ENCODE measurements at regions not wholly inside any gene's neighbourhood (a gene's known extent, or its start where the extent isn't known, plus 50 kb on each side); places are given as distances from the start of the nearest gene placed in this dataset.
"Not testable (repeated sequence)": the region's sequence is repeated elsewhere in the genome, so short reads cannot be mapped to it uniquely, and the experiment has no call there.

DNA sequence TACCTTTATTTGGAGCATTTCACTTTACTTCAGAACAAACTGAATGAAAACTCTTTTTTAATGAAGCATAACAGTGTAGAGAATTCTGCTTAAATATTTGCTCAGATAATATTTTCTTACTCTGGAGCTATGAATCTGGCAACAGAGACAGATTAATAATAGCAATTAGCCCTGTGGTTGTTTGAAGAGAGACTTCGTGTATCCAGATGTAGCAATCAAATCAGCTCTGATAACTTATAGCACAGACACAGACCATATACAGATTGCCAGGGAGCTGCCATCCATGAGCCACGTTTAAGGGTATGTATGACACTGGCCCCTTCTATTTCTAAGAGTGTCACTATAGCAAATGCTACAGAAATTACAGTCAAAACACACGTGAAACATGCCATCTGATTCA, 146.6 kb downstream of the EXOC5 start:
- no peaks in the 10 kb centered on the region for H3K36me3 Mint-ChIP-seq (ENCODE audit: insufficient read depth in 1 of 3, low read depth in 3 of 3)
- H3K23me2 ChIP-seq (ENCODE audit: insufficient read length, low read depth, low read length, poor library complexity, severe bottlenecking) = no peaks in the 10 kb centered on the region
- no peak overlapping the region for H3K4ac ChIP-seq (ENCODE audit: low read depth, low read length)
- no peak overlapping the region for H3K27ac ChIP-seq (ENCODE audit: insufficient read length, low read depth, low read length)
- H2BK5ac ChIP-seq (ENCODE audit: insufficient read length, low read length) = no peak overlapping the region
- H2AFZ ChIP-seq (ENCODE audit: low read length) = no peak overlapping the region
- TF ChIP-seq, protein P1, sequence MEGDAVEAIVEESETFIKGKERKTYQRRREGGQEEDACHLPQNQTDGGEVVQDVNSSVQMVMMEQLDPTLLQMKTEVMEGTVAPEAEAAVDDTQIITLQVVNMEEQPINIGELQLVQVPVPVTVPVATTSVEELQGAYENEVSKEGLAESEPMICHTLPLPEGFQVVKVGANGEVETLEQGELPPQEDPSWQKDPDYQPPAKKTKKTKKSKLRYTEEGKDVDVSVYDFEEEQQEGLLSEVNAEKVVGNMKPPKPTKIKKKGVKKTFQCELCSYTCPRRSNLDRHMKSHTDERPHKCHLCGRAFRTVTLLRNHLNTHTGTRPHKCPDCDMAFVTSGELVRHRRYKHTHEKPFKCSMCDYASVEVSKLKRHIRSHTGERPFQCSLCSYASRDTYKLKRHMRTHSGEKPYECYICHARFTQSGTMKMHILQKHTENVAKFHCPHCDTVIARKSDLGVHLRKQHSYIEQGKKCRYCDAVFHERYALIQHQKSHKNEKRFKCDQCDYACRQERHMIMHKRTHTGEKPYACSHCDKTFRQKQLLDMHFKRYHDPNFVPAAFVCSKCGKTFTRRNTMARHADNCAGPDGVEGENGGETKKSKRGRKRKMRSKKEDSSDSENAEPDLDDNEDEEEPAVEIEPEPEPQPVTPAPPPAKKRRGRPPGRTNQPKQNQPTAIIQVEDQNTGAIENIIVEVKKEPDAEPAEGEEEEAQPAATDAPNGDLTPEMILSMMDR (conservative IDR thresholded peaks at IDR 0.05) = no peak
- H3K9me3 Mint-ChIP-seq = no peaks in the 10 kb centered on the region
- no peak overlapping the region for H3K14ac ChIP-seq (ENCODE audit: insufficient read depth, low read length)
- no peak overlapping the region for H3K18ac ChIP-seq (ENCODE audit: insufficient read length, low read depth, low read length)
- no peak overlapping the region for H3K23ac ChIP-seq (ENCODE audit: insufficient read length, low read depth, low read length)
- H3K4me1 ChIP-seq (ENCODE audit: insufficient read depth, low read length) = peaks cover 2% of the 10 kb centered on the region; the same call in 1 of the 2 replicates
- peaks cover 0 to 3% of the 10 kb centered on the region in 2 experiments; a peak in 2 of 4 replicates for H3K4me1 Mint-ChIP-seq
- no peak overlapping the region for H3T11ph ChIP-seq (ENCODE audit: low read length)
- H3K79me1 ChIP-seq (ENCODE audit: insufficient read depth, low read depth, low read length, poor library complexity, severe bottlenecking) = no peaks in the 10 kb centered on the region
- H2BK15ac ChIP-seq (ENCODE audit: low read depth, low read length) = no peak overlapping the region
- H3K56ac ChIP-seq (ENCODE audit: insufficient read length, low read depth, low read length) = no peak overlapping the region
- no peak overlapping the region for H2BK120ac ChIP-seq (ENCODE audit: low read depth, low read length, poor library complexity, severe bottlenecking)
- no peaks in the 10 kb centered on the region for H4K20me1 ChIP-seq (ENCODE audit: control insufficient read depth, insufficient read depth, insufficient read length)
- no peak overlapping the region for H2BK12ac ChIP-seq (ENCODE audit: insufficient read length, low read depth, low read length)
- H3K27me3 Mint-ChIP-seq (ENCODE audit: low read depth) = peaks cover 1% of the 10 kb centered on the region; the same call in 1 of the 2 replicates
- no peak overlapping the region for H4K5ac ChIP-seq (ENCODE audit: insufficient read length, low read depth, low read length)
- no peaks in the 10 kb centered on the region for H3K79me2 ChIP-seq (ENCODE audit: insufficient read depth, low read length)
- no peak overlapping the region for H4K91ac ChIP-seq (ENCODE audit: insufficient read length, low read depth, low read length)
- H4K8ac ChIP-seq (replicated peaks; ENCODE audit: insufficient read length, low read depth, low read length) = no peak overlapping the region
- no peak overlapping the region for H3K9ac ChIP-seq (ENCODE audit: extremely low read depth, insufficient read length, low read length)
- no peak overlapping the region for H2AK5ac ChIP-seq (ENCODE audit: insufficient read length, low read length)
- DNase-seq = no peak
- H2BK20ac ChIP-seq (ENCODE audit: low read depth, low read length, poor library complexity, severe bottlenecking) = no peak overlapping the region
- no peak overlapping the region for H3K27ac Mint-ChIP-seq
- no CpG with 5 or more reads among the region's 3 CpGs for WGBS (ENCODE audit: extremely low coverage, insufficient read length, low lambda C conversion rate)
- H3K4me3 Mint-ChIP-seq = no peak overlapping the region
- no peaks in the 10 kb centered on the region for H3K27me3 ChIP-seq (ENCODE audit: insufficient read depth, low read length)
- no peak overlapping the region for H3K4me2 ChIP-seq (ENCODE audit: insufficient read depth, insufficient read length, low read length)
- no peaks in the 10 kb centered on the region for H3K9me3 ChIP-seq (ENCODE audit: control insufficient read depth, low read depth, low read length)

DNA sequence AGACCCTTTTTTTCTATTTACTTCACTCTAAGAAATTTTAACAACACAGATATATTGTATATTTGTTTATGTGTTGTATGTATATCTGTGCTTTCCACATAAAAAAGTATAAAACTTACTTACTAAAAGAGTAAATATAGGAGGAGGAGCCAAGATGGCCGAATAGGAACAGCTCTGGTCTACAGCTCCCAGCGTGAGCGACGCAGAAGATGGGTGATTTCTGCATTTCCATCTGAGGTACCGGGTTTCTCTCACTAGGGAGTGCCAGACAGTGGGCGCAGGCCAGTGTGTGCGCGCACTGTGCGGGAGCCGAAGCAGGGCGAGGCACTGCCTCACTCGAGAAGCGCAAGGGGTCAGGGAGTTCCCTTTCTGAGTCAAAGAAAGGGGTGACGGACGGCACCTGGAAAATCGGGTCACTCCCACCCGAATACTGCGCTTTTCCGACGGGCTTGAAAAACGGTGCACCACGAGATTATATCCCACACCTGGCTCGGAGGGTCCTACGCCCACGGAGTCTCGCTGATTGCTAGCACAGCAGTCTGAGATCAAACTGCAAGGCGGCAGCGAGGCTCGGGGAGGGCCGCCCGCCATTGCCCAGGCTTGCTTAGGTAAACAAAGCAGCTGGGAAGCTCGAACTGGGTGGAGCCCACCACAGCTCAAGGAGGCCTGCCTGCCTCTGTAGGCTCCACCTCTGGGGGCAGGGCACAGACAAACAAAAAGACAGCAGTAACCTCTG, 156.5 kb downstream of the EXOC5 start:
- peak overlapping the region; percentile 75 for H3K9ac ChIP-seq (ENCODE audit: extremely low read depth, insufficient read length, low read length)

More for the DNA sequence above, 156.5 kb downstream of the EXOC5 start:
- H4K5ac ChIP-seq (ENCODE audit: insufficient read length, low read depth, low read length) = peak overlapping the region; percentile 87
- H3K27ac Mint-ChIP-seq = peak overlapping the region; percentile 90 to 99 (median 97); a peak in 6 of 7 replicates
- H3K27me3 ChIP-seq (ENCODE audit: insufficient read depth, low read length); H4K8ac ChIP-seq (replicated peaks; ENCODE audit: insufficient read length, low read depth, low read length); H3K4me2 ChIP-seq (ENCODE audit: insufficient read depth, insufficient read length, low read length); H3K79me1 ChIP-seq (ENCODE audit: insufficient read depth, low read depth, low read length, poor library complexity, severe bottlenecking); H3K23me2 ChIP-seq (ENCODE audit: insufficient read length, low read depth, low read length, poor library complexity, severe bottlenecking); H2AK5ac ChIP-seq (ENCODE audit: insufficient read length, low read length); H3K79me2 ChIP-seq (ENCODE audit: insufficient read depth, low read length); H3T11ph ChIP-seq (ENCODE audit: low read length); H3K27me3 Mint-ChIP-seq (ENCODE audit: low read depth); H2BK120ac ChIP-seq (ENCODE audit: low read depth, low read length, poor library complexity, severe bottlenecking); H3K56ac ChIP-seq (ENCODE audit: insufficient read length, low read depth, low read length); H2BK20ac ChIP-seq (ENCODE audit: low read depth, low read length, poor library complexity, severe bottlenecking); H3K4me1 ChIP-seq (ENCODE audit: insufficient read depth, low read length); H2BK15ac ChIP-seq (ENCODE audit: low read depth, low read length); H2BK5ac ChIP-seq (ENCODE audit: insufficient read length, low read length); H3K23ac ChIP-seq (ENCODE audit: insufficient read length, low read depth, low read length); H3K4me1 Mint-ChIP-seq; H4K20me1 ChIP-seq (ENCODE audit: control insufficient read depth, insufficient read depth, insufficient read length); H3K27ac ChIP-seq (ENCODE audit: insufficient read length, low read depth, low read length); H4K91ac ChIP-seq (ENCODE audit: insufficient read length, low read depth, low read length); H3K4ac ChIP-seq (ENCODE audit: low read depth, low read length); H2BK12ac ChIP-seq (ENCODE audit: insufficient read length, low read depth, low read length); H3K9me3 ChIP-seq (ENCODE audit: control insufficient read depth, low read depth, low read length): not testable (repeated sequence)
- no CpG with 5 or more reads among the region's 32 CpGs for WGBS (ENCODE audit: extremely low coverage, insufficient read length, low lambda C conversion rate)
- peak overlapping the region; percentile 85 for H3K18ac ChIP-seq (ENCODE audit: insufficient read length, low read depth, low read length)
- H2AFZ ChIP-seq (ENCODE audit: low read length) = peak overlapping the region; percentile 48
- H3K9me3 Mint-ChIP-seq = peaks cover 36 to 37% of the 10 kb centered on the region in 2 experiments
- H3K14ac ChIP-seq (ENCODE audit: insufficient read depth, low read length) = peak overlapping the region; percentile 93; the same call in 1 of the 2 replicates
- DNase-seq = peak; percentile 35
- H3K4me3 Mint-ChIP-seq = peak overlapping the region; percentile 83 to 85
- H3K36me3 Mint-ChIP-seq (ENCODE audit: insufficient read depth in 1 of 3, low read depth in 3 of 3) = peaks cover 14 to 39% (median 27%) of the 10 kb centered on the region in 3 experiments

All from H9 (cell line).